ENCODE measurements at regions not wholly inside any gene's neighbourhood (a gene's known extent, or its start where the extent isn't known, plus 50 kb on each side); places are given as distances from the start of the nearest gene placed in this dataset.

DNA sequence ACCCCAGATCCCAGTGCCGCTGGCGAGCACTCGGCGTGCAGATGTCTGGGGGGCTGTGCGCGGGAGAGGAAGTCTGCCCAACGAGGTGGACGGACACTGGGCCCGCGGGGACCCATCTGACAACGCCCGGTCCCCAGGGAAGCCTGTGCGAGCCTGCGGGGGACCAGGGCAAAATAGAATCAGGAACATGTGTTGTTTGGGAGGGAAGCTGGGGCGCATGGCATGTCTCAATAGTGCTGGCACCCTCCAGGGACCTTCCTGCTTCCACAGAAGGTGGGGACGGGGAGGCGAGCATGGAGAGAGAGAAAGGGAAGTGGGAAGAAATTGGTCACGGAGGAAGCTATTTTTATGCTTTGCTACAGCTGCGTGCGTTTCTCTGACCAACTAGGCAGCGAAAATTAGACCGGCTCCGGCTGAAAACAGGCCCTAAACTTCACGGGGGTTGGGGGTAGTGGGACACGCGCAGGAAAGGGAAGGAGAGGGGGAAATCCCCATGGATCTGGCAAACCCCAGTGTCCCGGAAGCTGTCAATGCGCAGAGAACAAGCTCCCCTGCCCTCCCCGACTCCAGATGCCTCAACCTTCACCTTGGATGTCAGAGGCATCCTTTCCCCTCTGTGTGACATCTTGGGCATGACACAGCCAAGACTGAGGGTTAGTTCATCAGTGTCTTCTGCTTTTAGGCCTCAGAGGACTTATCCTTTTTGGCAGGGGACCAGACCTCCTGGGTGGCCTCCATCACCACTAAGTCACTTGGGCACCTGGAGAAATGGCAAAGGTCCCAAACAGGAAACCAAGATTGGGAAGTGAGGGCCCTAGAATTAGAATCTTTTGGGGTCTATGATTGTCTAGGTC is 169.8 kb upstream of the BCOR start:
- Histone ChIP-seq H3K4me1 (peaks cover 0 to 8% of the 10 kb centered on the region in 2 donors), H3K27ac (peak overlapping the region; percentile 69 to 89), H3K27me3 (no peaks in the 10 kb centered on the region), H3K4me3 (peak overlapping the region; percentile 52 to 64), H3K9me3 (no peaks in the 10 kb centered on the region), H3K36me3 (no peaks in the 10 kb centered on the region)
- DNase-seq (ENCODE audit: low spot score in 2 of 2) = peak in 1 of 2 donors; percentile 72
- intact Hi-C loops (cut with DNase I) = loop anchor here (1.0 to 10.0 kb wide), 9 partner anchors 90 to 1463 kb away; partner anchors contain the start of gene MID1IP1
- TF ChIP-seq, protein P1, sequence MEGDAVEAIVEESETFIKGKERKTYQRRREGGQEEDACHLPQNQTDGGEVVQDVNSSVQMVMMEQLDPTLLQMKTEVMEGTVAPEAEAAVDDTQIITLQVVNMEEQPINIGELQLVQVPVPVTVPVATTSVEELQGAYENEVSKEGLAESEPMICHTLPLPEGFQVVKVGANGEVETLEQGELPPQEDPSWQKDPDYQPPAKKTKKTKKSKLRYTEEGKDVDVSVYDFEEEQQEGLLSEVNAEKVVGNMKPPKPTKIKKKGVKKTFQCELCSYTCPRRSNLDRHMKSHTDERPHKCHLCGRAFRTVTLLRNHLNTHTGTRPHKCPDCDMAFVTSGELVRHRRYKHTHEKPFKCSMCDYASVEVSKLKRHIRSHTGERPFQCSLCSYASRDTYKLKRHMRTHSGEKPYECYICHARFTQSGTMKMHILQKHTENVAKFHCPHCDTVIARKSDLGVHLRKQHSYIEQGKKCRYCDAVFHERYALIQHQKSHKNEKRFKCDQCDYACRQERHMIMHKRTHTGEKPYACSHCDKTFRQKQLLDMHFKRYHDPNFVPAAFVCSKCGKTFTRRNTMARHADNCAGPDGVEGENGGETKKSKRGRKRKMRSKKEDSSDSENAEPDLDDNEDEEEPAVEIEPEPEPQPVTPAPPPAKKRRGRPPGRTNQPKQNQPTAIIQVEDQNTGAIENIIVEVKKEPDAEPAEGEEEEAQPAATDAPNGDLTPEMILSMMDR (IDR thresholded peaks at IDR 0.05) = no peak

DNA sequence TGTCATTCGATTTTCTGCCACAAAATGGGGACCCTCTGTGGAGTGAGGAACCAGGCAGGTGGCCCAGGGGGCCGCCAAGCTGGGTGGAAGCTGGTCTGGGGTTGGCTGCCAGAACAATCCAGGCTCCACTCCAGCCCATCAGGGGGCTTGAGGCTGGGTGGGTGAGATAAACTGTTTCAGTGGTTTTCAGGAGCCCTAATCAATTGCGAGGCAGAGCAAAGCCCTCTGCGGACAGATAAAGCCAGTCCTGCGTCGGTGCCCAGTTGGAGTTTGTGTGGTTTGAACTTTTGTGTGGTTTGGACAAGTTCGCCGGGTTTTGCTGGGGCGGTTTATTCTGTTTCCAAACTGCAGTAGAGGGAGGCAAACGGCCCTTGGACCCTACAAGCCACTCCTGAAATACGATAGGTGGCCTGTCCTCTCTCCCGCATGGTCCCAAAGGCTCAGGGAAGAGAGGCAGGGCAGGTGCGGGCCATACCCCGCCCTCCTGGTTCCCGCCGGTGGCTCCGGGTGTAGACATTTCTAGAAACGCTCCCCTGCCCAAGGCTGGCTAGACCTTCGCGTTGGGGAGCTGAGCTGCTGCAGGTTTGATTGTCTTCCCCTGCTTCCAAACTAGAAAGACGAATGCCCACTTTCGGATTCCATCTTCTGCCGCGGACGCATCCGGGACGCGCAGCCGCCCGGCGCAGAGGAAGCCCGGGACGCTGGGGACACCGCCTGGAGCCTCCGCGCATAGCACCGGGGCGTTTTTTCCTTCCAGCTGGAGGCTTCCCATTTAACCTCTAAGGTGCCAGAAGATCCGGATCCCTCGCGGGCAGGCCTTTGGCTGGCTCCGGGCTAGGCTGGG is 169.0 kb upstream of the BCOR start:
- Histone ChIP-seq H3K4me1 (peaks cover 0 to 14% of the 10 kb centered on the region in 2 donors), H3K27me3 (no peaks in the 10 kb centered on the region), H3K4me3 (peak overlapping the region; percentile 52 to 64), H3K27ac (peak overlapping the region; percentile 69 to 89), H3K9me3 (no peaks in the 10 kb centered on the region), H3K36me3 (no peaks in the 10 kb centered on the region)
- TF ChIP-seq, protein P1 (IDR thresholded peaks at IDR 0.05) = peak; percentile 65 to 66 (median 66)
- intact Hi-C loops (cut with DNase I) = loop anchor here (1.0 to 10.0 kb wide), 9 partner anchors 89 to 1462 kb away; partner anchors contain the start of gene MID1IP1
- DNase-seq (ENCODE audit: low spot score in 2 of 2) = peak in 1 of 2 donors; percentile 79

DNA sequence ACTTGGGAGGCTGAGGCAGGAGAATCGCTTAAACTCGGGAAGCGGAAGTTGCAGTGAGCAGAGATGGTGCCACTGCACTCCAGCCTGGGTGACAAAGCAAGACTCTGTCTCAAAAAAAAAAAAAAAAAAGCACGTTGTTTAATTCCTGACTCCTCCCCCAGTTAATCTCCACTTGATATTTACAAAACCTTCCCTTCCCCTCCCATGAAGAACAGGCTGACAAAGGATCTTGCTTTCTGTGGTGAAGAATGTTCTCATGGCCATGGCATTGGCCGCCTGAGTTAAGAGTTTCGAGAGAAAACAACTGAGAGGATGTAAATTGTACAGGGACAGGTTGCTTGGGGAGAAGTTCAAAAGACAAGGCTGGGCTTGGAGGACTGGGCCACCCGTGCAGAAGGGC is 168.2 kb upstream of the BCOR start:
- TF ChIP-seq, protein P1 (IDR thresholded peaks at IDR 0.05) = no peak
- H3K27me3 ChIP-seq = no peaks in the 10 kb centered on the region
- H3K4me3 ChIP-seq = no peak overlapping the region
- no peaks in the 10 kb centered on the region for H3K36me3 ChIP-seq
- intact Hi-C loops (cut with DNase I) = loop anchor here (2.0 to 10.0 kb wide), 7 partner anchors 179 to 1461 kb away; partner anchors contain the start of gene MID1IP1
- peaks cover 0 to 14% of the 10 kb centered on the region in 2 donors for H3K4me1 ChIP-seq
- DNase-seq (ENCODE audit: low spot score in 2 of 2) = no peak
- no peak overlapping the region for H3K27ac ChIP-seq
- H3K9me3 ChIP-seq = no peaks in the 10 kb centered on the region

DNA sequence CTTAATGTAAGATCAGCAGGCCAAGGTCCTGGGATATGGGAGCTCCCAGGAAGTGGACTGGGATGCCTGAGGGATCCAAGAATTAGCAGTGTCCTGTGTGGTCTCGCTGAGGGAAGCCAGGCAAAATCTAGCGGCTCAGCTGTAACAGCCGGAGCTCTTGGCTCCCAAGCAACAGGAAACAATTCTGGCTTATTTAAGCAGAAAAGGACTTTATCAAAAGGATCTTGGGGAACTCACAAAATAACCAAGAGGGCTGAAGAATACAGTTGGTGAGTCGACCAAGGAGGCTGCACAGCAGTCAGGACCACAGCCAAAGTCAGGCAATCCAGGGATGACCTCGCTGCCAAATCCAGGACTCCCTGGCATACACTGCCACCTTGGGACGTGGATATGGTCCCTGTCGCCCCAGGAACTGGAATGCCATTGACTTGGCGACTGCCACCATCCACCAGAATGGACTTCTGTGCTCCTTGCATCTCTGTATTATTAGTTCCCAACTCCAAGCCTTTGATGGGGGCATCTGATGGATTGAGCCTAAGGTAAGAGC is 165.3 kb upstream of the BCOR start:
- intact Hi-C loops (cut with DNase I) = loop anchor here (5.0 to 10.0 kb wide), 3 partner anchors 111 to 1458 kb away; partner anchors contain the start of gene MID1IP1
- Histone ChIP-seq H3K4me1 (peaks cover 0 to 14% of the 10 kb centered on the region in 2 donors), H3K9me3 (no peaks in the 10 kb centered on the region), H3K27me3 (no peaks in the 10 kb centered on the region), H3K27ac (peak overlapping the region; percentile 71 to 82), H3K36me3 (no peaks in the 10 kb centered on the region), H3K4me3 (no peak overlapping the region)
- DNase-seq (ENCODE audit: low spot score in 2 of 2) = no peak
- TF ChIP-seq, protein P1 (IDR thresholded peaks at IDR 0.05) = no peak

Measured in ascending aorta (tissue), 2 donors.